ENCODE measurements at regions not wholly inside any gene's neighbourhood (a gene's known extent, or its start where the extent isn't known, plus 50 kb on each side); places are given as distances from the start of the nearest gene placed in this dataset.

- DNase-seq = no peak
- TF ChIP-seq GATA1 (IDR thresholded peaks at IDR 0.05; ENCODE audit: low read depth, low read length) (no peak), POLR2A (IDR thresholded peaks at IDR 0.05; ENCODE audit: low read length) (no peak)
Observed at GRCh38 chr5:54831233-54831632, 154.2 kb downstream of the ESM1 start.

- no peak for DNase-seq
- TF ChIP-seq POLR2A (IDR thresholded peaks at IDR 0.05; ENCODE audit: low read length) = no peak
- no peak for TF ChIP-seq GATA1 (IDR thresholded peaks at IDR 0.05; ENCODE audit: low read depth, low read length)
Observed at GRCh38 chr5:54829676-54830535, 155.5 kb downstream of the ESM1 start.

- DNase-seq = no peak
- TF ChIP-seq GATA1 (IDR thresholded peaks at IDR 0.05; ENCODE audit: low read depth, low read length) (no peak), POLR2A (IDR thresholded peaks at IDR 0.05; ENCODE audit: low read length) (no peak)
Observed at GRCh38 chr5:54829102-54829501, 156.3 kb downstream of the ESM1 start.

- no peak for DNase-seq
- TF ChIP-seq POLR2A (IDR thresholded peaks at IDR 0.05; ENCODE audit: low read length) = no peak
- no peak for TF ChIP-seq GATA1 (IDR thresholded peaks at IDR 0.05; ENCODE audit: low read depth, low read length)
Observed at GRCh38 chr5:54828151-54828550, 157.2 kb downstream of the ESM1 start.

- TF ChIP-seq POLR2A (IDR thresholded peaks at IDR 0.05; ENCODE audit: low read length) = no peak
- no peak for DNase-seq
Observed at GRCh38 chr5:54825005-54825404, 160.4 kb downstream of the ESM1 start.

- TF ChIP-seq POLR2A (IDR thresholded peaks at IDR 0.05; ENCODE audit: low read length) = no peak
- TF ChIP-seq GATA1 (IDR thresholded peaks at IDR 0.05; ENCODE audit: low read depth, low read length) = no peak
Observed at GRCh38 chr5:54823006-54823405, 162.4 kb downstream of the ESM1 start.

GRCh38 chr5:54822324-54822687, 163.1 kb downstream of the ESM1 start:
- DNase-seq = no peak
- TF ChIP-seq POLR2A (IDR thresholded peaks at IDR 0.05; ENCODE audit: low read length) = no peak
- no peak for TF ChIP-seq GATA1 (IDR thresholded peaks at IDR 0.05; ENCODE audit: low read depth, low read length)

More at GRCh38 chr5:54823006-54823405, 162.4 kb downstream of the ESM1 start:
- no peak for DNase-seq

- DNase-seq = no peak
- no peak for TF ChIP-seq GATA1 (IDR thresholded peaks at IDR 0.05; ENCODE audit: low read depth, low read length)
- no peak for TF ChIP-seq POLR2A (IDR thresholded peaks at IDR 0.05; ENCODE audit: low read length)
Observed at GRCh38 chr5:54821445-54822323, 163.7 kb downstream of the ESM1 start.

GRCh38 chr5:54820346-54821134, 164.9 kb downstream of the ESM1 start:
- DNase-seq = no peak
- TF ChIP-seq POLR2A (IDR thresholded peaks at IDR 0.05; ENCODE audit: low read length) (no peak), GATA1 (IDR thresholded peaks at IDR 0.05; ENCODE audit: low read depth, low read length) (no peak)

GRCh38 chr5:54807421-54807820, 178.0 kb downstream of the ESM1 start:
- TF ChIP-seq GATA1 (IDR thresholded peaks at IDR 0.05; ENCODE audit: low read depth, low read length) (no peak), POLR2A (IDR thresholded peaks at IDR 0.05; ENCODE audit: low read length) (no peak)
- no peak for DNase-seq

GRCh38 chr5:54804521-54804920, 180.9 kb downstream of the ESM1 start:
- no peak for DNase-seq
- TF ChIP-seq GATA1 (IDR thresholded peaks at IDR 0.05; ENCODE audit: low read depth, low read length) = no peak
- no peak for TF ChIP-seq POLR2A (IDR thresholded peaks at IDR 0.05; ENCODE audit: low read length)

GRCh38 chr5:54804086-54804485, 181.3 kb downstream of the ESM1 start:
- TF ChIP-seq POLR2A (IDR thresholded peaks at IDR 0.05; ENCODE audit: low read length) (no peak), GATA1 (IDR thresholded peaks at IDR 0.05; ENCODE audit: low read depth, low read length) (no peak)
- DNase-seq = no peak

- DNase-seq = no peak
- TF ChIP-seq GATA1 (IDR thresholded peaks at IDR 0.05; ENCODE audit: low read depth, low read length) (no peak), POLR2A (IDR thresholded peaks at IDR 0.05; ENCODE audit: low read length) (no peak)
Observed at GRCh38 chr5:54803471-54804011, 181.9 kb downstream of the ESM1 start.
